ENCODE measurements at regions not wholly inside any gene's neighbourhood (a gene's known extent, or its start where the extent isn't known, plus 50 kb on each side); places are given as distances from the start of the nearest gene placed in this dataset.

DNA sequence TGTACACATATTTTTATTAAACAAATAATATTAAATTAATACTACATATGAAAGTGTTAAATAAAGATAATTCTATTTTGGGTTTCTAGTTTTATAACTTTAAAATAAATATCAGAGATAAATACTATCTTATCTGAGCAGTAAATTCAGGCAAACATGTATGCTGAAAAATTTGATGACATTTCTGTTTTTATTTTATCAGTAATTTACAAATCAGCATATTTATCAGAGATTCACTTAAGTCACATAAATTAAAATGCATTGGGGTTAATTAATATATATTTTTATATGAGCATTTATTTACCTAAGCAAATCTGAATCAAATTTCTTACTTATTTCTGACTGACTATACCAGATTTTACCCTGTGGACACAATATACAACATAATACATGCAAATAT is 1499.8 kb downstream of the OTOL1 start:
- H3K27ac ChIP-seq (ENCODE audit: low read depth, low read length): no peak overlapping the region
- H3K9me3 ChIP-seq (ENCODE audit: insufficient read depth, low read depth, low read length): peaks cover 8% of the 10 kb centered on the region; the same call in 1 of the 2 replicates
- no peaks in the 10 kb centered on the region for H3K4me1 ChIP-seq (ENCODE audit: insufficient read depth, low read length)

DNA sequence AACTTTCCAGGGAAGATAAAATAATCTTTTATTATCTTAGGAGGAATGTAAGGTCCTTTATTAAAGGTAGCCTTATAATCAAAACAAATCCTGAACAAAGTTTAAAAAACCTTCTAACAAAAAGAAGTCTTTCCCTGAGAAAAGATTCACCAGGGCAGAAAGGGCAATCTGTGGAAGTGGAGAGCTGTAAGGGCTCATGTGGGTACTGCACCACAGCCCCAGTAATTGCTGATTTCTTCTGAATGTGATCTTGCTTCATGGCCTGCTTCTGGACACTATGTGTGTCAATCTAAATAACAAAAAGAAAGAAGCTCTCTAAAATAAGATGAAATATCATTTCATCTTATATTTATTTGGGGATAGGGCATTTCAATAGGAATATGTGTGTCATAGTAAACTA is 1501.6 kb downstream of the OTOL1 start:
- Histone ChIP-seq H3K27ac (ENCODE audit: low read depth, low read length) (no peak overlapping the region), H3K9ac (ENCODE audit: low read depth, low read length) (no peak overlapping the region), H3K36me3 (ENCODE audit: insufficient read depth, low read length) (no peaks in the 10 kb centered on the region), H3K4me3 (ENCODE audit: low read length) (no peak overlapping the region), H3K4me1 (ENCODE audit: insufficient read depth, low read length) (no peaks in the 10 kb centered on the region), H3K27me3 (ENCODE audit: insufficient read depth, low read length) (no peaks in the 10 kb centered on the region), H3K9me3 (ENCODE audit: insufficient read depth, low read depth, low read length) (peaks cover 8% of the 10 kb centered on the region; the same call in 1 of the 2 replicates)

More for the DNA sequence above, 1499.8 kb downstream of the OTOL1 start:
- Histone ChIP-seq H3K36me3 (ENCODE audit: insufficient read depth, low read length) (no peaks in the 10 kb centered on the region), H3K9ac (ENCODE audit: low read depth, low read length) (no peak overlapping the region), H3K4me3 (ENCODE audit: low read length) (no peak overlapping the region), H3K27me3 (ENCODE audit: insufficient read depth, low read length) (no peaks in the 10 kb centered on the region)

DNA sequence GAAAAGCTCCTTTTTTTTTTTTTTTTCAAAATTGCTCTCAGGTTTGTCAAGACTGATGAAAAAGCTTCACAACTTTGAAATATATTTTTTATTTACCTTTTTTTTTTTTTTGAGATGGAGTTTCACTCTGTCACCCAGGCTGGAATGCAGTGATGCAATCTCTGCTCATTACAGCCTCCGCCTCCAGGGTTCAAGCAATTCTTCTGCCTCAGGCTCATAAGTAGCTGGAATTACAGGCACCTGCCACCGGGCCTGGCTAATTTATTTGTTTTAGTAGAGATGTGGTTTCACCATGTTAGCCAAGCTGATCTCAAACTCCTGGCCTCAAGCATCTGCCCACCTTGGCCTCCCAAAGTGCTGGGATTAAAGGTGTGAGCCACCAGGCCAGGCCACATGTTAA is 1515.0 kb downstream of the OTOL1 start:
- Histone ChIP-seq H3K36me3 (ENCODE audit: insufficient read depth, low read length) (no peaks in the 10 kb centered on the region), H3K9ac (ENCODE audit: low read depth, low read length) (no peak overlapping the region), H3K27me3 (ENCODE audit: insufficient read depth, low read length) (no peaks in the 10 kb centered on the region), H3K4me3 (ENCODE audit: low read length) (no peak overlapping the region), H3K9me3 (ENCODE audit: insufficient read depth, low read depth, low read length) (no peaks in the 10 kb centered on the region), H3K4me1 (ENCODE audit: insufficient read depth, low read length) (no peaks in the 10 kb centered on the region), H3K27ac (ENCODE audit: low read depth, low read length) (no peak overlapping the region)
- WGBS: 93% methylated on average over 2 of the region's 2 CpGs

- 86% methylated on average over 1 of the region's 1 CpG for WGBS
- no peaks in the 10 kb centered on the region for H3K4me1 ChIP-seq (ENCODE audit: insufficient read depth, low read length)
Measured at GRCh38 chr3:163016251-163016650, 1519.6 kb downstream of the OTOL1 start.

GRCh38 chr3:163018067-163018466 is 1521.5 kb downstream of the OTOL1 start:
- H3K9ac ChIP-seq (ENCODE audit: low read depth, low read length): no peak overlapping the region
- H3K9me3 ChIP-seq (ENCODE audit: insufficient read depth, low read depth, low read length): peaks cover 13% of the 10 kb centered on the region
- no peak overlapping the region for H3K4me3 ChIP-seq (ENCODE audit: low read length)
- no CpG with 5 or more reads among the region's 1 CpG for WGBS
- no peaks in the 10 kb centered on the region for H3K36me3 ChIP-seq (ENCODE audit: insufficient read depth, low read length)
- H3K27me3 ChIP-seq (ENCODE audit: insufficient read depth, low read length): no peaks in the 10 kb centered on the region
- H3K4me1 ChIP-seq (ENCODE audit: insufficient read depth, low read length): no peaks in the 10 kb centered on the region
- no peak overlapping the region for H3K27ac ChIP-seq (ENCODE audit: low read depth, low read length)

More at GRCh38 chr3:163016251-163016650, 1519.6 kb downstream of the OTOL1 start:
- Histone ChIP-seq H3K9me3 (ENCODE audit: insufficient read depth, low read depth, low read length) (peaks cover 13% of the 10 kb centered on the region), H3K27me3 (ENCODE audit: insufficient read depth, low read length) (no peaks in the 10 kb centered on the region), H3K4me3 (ENCODE audit: low read length) (no peak overlapping the region), H3K9ac (ENCODE audit: low read depth, low read length) (no peak overlapping the region), H3K27ac (ENCODE audit: low read depth, low read length) (no peak overlapping the region), H3K36me3 (ENCODE audit: insufficient read depth, low read length) (no peaks in the 10 kb centered on the region)

- WGBS: 90% methylated on average over 7 of the region's 7 CpGs
- Histone ChIP-seq H3K27me3 (ENCODE audit: insufficient read depth, low read length) (no peaks in the 10 kb centered on the region), H3K27ac (ENCODE audit: low read depth, low read length) (no peak overlapping the region), H3K36me3 (ENCODE audit: insufficient read depth, low read length) (no peaks in the 10 kb centered on the region), H3K9ac (ENCODE audit: low read depth, low read length) (no peak overlapping the region), H3K9me3 (ENCODE audit: insufficient read depth, low read depth, low read length) (peaks cover 13% of the 10 kb centered on the region), H3K4me1 (ENCODE audit: insufficient read depth, low read length) (no peaks in the 10 kb centered on the region), H3K4me3 (ENCODE audit: low read length) (no peak overlapping the region)
Measured at GRCh38 chr3:163018664-163019063, 1522.1 kb downstream of the OTOL1 start.

- Histone ChIP-seq H3K4me1 (ENCODE audit: insufficient read depth, low read length) (no peaks in the 10 kb centered on the region), H3K36me3 (ENCODE audit: insufficient read depth, low read length) (no peaks in the 10 kb centered on the region), H3K9ac (ENCODE audit: low read depth, low read length) (no peak overlapping the region), H3K27me3 (ENCODE audit: insufficient read depth, low read length) (no peaks in the 10 kb centered on the region), H3K27ac (ENCODE audit: low read depth, low read length) (no peak overlapping the region), H3K9me3 (ENCODE audit: insufficient read depth, low read depth, low read length) (peaks cover 13% of the 10 kb centered on the region), H3K4me3 (ENCODE audit: low read length) (no peak overlapping the region)
- 94% methylated on average over 5 of the region's 5 CpGs for WGBS
Measured at GRCh38 chr3:163019260-163019659, 1522.7 kb downstream of the OTOL1 start.

GRCh38 chr3:163033652-163034051 is 1537.0 kb downstream of the OTOL1 start:
- no peak overlapping the region for H3K9ac ChIP-seq (ENCODE audit: low read depth, low read length)
- no peak overlapping the region for H3K4me3 ChIP-seq (ENCODE audit: low read length)
- no peaks in the 10 kb centered on the region for H3K36me3 ChIP-seq (ENCODE audit: insufficient read depth, low read length)
- no peaks in the 10 kb centered on the region for H3K9me3 ChIP-seq (ENCODE audit: insufficient read depth, low read depth, low read length)
- WGBS: 95% methylated on average over 4 of the region's 4 CpGs
- no peak overlapping the region for H3K27ac ChIP-seq (ENCODE audit: low read depth, low read length)
- H3K4me1 ChIP-seq (ENCODE audit: insufficient read depth, low read length): no peaks in the 10 kb centered on the region
- H3K27me3 ChIP-seq (ENCODE audit: insufficient read depth, low read length): no peaks in the 10 kb centered on the region

DNA sequence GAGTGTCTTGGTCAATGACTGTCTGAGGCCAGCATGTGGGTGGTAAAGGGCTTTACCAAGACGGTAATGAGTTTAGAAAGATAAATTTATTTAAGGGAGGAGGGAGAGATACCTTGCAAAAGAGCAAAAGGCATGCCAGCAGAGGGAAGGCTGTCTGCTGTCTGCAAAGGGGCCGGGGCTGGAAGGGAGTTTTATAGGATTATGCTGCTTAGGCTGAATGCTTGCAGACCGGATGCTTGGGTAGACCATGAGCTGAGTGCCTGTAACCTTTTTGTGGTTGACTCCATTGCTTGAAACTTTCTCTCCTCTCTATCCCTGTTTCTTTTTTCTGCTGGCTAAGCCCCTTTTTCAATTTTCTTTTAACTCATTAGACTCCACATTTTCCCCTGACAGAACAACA is 1543.0 kb downstream of the OTOL1 start:
- 89% methylated on average over 3 of the region's 3 CpGs for WGBS
- no peak overlapping the region for H3K27ac ChIP-seq (ENCODE audit: low read depth, low read length)
- H3K4me1 ChIP-seq (ENCODE audit: insufficient read depth, low read length): no peaks in the 10 kb centered on the region
- no peaks in the 10 kb centered on the region for H3K9me3 ChIP-seq (ENCODE audit: insufficient read depth, low read depth, low read length)
- no peaks in the 10 kb centered on the region for H3K27me3 ChIP-seq (ENCODE audit: insufficient read depth, low read length)
- no peak overlapping the region for H3K4me3 ChIP-seq (ENCODE audit: low read length)
- no peaks in the 10 kb centered on the region for H3K36me3 ChIP-seq (ENCODE audit: insufficient read depth, low read length)
- H3K9ac ChIP-seq (ENCODE audit: low read depth, low read length): no peak overlapping the region

GRCh38 chr3:163043074-163043473 is 1546.5 kb downstream of the OTOL1 start:
- H3K4me1 ChIP-seq (ENCODE audit: insufficient read depth, low read length): no peaks in the 10 kb centered on the region
- H3K9me3 ChIP-seq (ENCODE audit: insufficient read depth, low read depth, low read length): no peaks in the 10 kb centered on the region
- H3K9ac ChIP-seq (ENCODE audit: low read depth, low read length): no peak overlapping the region
- H3K36me3 ChIP-seq (ENCODE audit: insufficient read depth, low read length): no peaks in the 10 kb centered on the region
- no peak overlapping the region for H3K4me3 ChIP-seq (ENCODE audit: low read length)
- no peak overlapping the region for H3K27ac ChIP-seq (ENCODE audit: low read depth, low read length)
- WGBS: 71% methylated on average over 3 of the region's 3 CpGs
- no peaks in the 10 kb centered on the region for H3K27me3 ChIP-seq (ENCODE audit: insufficient read depth, low read length)

- Histone ChIP-seq H3K36me3 (ENCODE audit: insufficient read depth, low read length) (no peaks in the 10 kb centered on the region), H3K27me3 (ENCODE audit: insufficient read depth, low read length) (no peaks in the 10 kb centered on the region), H3K9me3 (ENCODE audit: insufficient read depth, low read depth, low read length) (no peaks in the 10 kb centered on the region), H3K4me3 (ENCODE audit: low read length) (no peak overlapping the region), H3K27ac (ENCODE audit: low read depth, low read length) (no peak overlapping the region), H3K4me1 (ENCODE audit: insufficient read depth, low read length) (no peaks in the 10 kb centered on the region), H3K9ac (ENCODE audit: low read depth, low read length) (no peak overlapping the region)
- 94% methylated on average over 2 of the region's 2 CpGs for WGBS
Measured at GRCh38 chr3:163045945-163046344, 1549.3 kb downstream of the OTOL1 start.

DNA sequence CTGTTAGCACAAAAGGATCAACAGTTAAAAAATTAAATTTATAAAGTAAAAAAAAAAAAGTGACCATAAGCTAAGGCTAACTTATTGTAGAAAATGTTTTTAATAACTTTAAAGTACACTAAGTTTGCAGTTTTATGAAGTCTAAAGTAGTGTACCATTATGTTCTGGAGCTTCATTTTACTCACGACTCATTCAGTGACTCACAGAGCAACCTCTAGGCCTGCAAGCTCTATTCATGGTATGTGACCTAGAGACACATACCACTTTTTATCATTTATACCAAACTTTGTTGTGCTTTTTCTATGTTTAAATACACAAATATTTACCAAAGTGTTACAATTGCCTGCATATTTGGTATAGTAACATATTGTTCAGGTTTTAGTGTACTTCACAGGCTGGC is 1552.3 kb downstream of the OTOL1 start:
- WGBS: 86% methylated on average over 1 of the region's 1 CpG

More for the DNA sequence above, 1552.3 kb downstream of the OTOL1 start:
- Histone ChIP-seq H3K27ac (ENCODE audit: low read depth, low read length) (no peak overlapping the region), H3K36me3 (ENCODE audit: insufficient read depth, low read length) (no peaks in the 10 kb centered on the region), H3K4me1 (ENCODE audit: insufficient read depth, low read length) (no peaks in the 10 kb centered on the region), H3K9ac (ENCODE audit: low read depth, low read length) (no peak overlapping the region), H3K9me3 (ENCODE audit: insufficient read depth, low read depth, low read length) (no peaks in the 10 kb centered on the region), H3K27me3 (ENCODE audit: insufficient read depth, low read length) (no peaks in the 10 kb centered on the region), H3K4me3 (ENCODE audit: low read length) (no peak overlapping the region)

Measured in HUES64 (cell line).